ENCODE measurements at regions not wholly inside any gene's neighbourhood (a gene's known extent, or its start where the extent isn't known, plus 50 kb on each side); places are given as distances from the start of the nearest gene placed in this dataset.

DNA sequence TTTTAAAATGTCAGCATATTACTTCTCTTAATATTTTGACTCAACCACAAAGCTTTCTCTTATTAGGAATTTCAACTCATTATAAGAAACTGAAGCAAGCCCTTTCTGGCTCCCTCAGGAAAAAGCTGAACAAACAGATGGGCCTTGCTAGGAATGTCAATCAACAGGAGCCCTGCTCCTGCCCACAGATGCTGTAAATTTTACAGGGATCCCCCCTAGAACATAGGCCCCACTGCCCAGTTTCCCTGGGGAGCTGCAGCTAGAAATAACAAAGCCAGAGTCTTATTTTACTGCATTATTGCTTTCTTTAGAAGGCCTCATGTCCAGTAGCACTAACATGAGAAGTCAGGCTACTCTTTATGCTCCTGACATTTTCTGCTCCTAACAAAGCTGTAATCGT, 103.8 kb downstream of the PCSK1 start:
- TF ChIP-seq EP300 (IDR thresholded peaks at IDR 0.05) (no peak), POLR2A (IDR thresholded peaks at IDR 0.05) (no peak), POLR2AphosphoS5 (IDR thresholded peaks at IDR 0.05) (no peak)
- TF ChIP-seq, protein P1, sequence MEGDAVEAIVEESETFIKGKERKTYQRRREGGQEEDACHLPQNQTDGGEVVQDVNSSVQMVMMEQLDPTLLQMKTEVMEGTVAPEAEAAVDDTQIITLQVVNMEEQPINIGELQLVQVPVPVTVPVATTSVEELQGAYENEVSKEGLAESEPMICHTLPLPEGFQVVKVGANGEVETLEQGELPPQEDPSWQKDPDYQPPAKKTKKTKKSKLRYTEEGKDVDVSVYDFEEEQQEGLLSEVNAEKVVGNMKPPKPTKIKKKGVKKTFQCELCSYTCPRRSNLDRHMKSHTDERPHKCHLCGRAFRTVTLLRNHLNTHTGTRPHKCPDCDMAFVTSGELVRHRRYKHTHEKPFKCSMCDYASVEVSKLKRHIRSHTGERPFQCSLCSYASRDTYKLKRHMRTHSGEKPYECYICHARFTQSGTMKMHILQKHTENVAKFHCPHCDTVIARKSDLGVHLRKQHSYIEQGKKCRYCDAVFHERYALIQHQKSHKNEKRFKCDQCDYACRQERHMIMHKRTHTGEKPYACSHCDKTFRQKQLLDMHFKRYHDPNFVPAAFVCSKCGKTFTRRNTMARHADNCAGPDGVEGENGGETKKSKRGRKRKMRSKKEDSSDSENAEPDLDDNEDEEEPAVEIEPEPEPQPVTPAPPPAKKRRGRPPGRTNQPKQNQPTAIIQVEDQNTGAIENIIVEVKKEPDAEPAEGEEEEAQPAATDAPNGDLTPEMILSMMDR (IDR thresholded peaks at IDR 0.05) = no peak
- H3K27me3 ChIP-seq = no peaks in the 10 kb centered on the region
- no peaks in the 10 kb centered on the region for H3K9me3 ChIP-seq
- H3K27ac ChIP-seq = no peak overlapping the region
- H3K4me3 ChIP-seq = no peak overlapping the region
- no peaks in the 10 kb centered on the region for H3K36me3 ChIP-seq
- H3K4me1 ChIP-seq = peaks cover 0 to 22% (median 0%) of the 10 kb centered on the region in 3 donors
- WGBS, 2 donors (ENCODE audit: low coverage in 1 of 2) = 67 to 100% methylated on average over 1 of the region's 1 CpG
- ATAC-seq = no peak

DNA sequence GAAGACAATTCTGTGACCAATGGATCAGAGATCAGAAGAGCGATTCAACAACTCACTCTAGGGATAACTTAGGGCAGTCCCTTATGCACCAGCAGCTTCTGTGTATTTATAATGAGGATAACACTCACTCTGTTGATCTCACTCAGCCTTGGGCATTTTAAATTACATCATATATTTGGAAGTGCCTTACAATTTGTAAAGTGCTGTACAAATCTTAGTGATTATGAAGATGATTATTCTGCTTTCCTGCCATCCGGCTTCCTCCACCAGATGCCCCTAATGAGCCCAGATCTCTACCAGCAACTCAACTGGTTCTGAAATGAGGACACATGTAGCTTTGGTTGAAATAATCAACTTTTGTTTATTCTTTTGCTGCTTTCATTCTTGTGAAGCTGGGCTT, 105.3 kb downstream of the PCSK1 start:
- no peak for ATAC-seq
- Histone ChIP-seq H3K27me3 (no peaks in the 10 kb centered on the region), H3K36me3 (no peaks in the 10 kb centered on the region), H3K4me3 (no peak overlapping the region), H3K27ac (no peak overlapping the region), H3K4me1 (peaks cover 0 to 12% (median 0%) of the 10 kb centered on the region in 3 donors), H3K9me3 (no peaks in the 10 kb centered on the region)
- 84 to 92% methylated on average over 2 of the region's 2 CpGs for WGBS, 2 donors (ENCODE audit: low coverage in 1 of 2)
- TF ChIP-seq, protein P1 (IDR thresholded peaks at IDR 0.05) = no peak
- TF ChIP-seq POLR2AphosphoS5 (IDR thresholded peaks at IDR 0.05) (no peak), EP300 (IDR thresholded peaks at IDR 0.05) (no peak), POLR2A (IDR thresholded peaks at IDR 0.05) (no peak)

DNA sequence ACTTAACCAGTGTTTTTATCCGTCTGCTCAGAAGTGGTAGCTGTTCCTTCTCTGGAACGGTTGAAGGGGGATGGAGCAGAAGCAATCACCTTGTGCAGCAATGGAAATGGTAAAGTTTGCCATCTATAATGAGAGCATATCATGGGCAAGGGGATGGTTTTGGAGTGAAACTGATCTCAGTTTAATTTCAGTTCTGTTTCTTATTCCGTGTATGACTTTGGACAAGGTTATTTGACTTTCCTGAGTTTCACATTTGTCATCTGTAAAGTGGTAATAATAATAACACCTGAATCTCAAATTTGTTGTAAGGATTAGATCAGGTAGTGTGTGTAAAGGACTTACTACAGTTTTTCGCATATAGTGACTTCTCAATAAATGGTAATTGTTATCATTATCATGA, 106.1 kb downstream of the PCSK1 start:
- no peak for ATAC-seq
- WGBS, 2 donors (ENCODE audit: low coverage in 1 of 2) = 83 to 96% methylated on average over 4 of the region's 4 CpGs
- Histone ChIP-seq H3K27me3 (no peaks in the 10 kb centered on the region), H3K4me1 (peaks cover 0 to 11% (median 0%) of the 10 kb centered on the region in 3 donors), H3K27ac (no peak overlapping the region), H3K36me3 (no peaks in the 10 kb centered on the region), H3K4me3 (no peak overlapping the region), H3K9me3 (no peaks in the 10 kb centered on the region)
- TF ChIP-seq, protein P1 (IDR thresholded peaks at IDR 0.05) = no peak
- TF ChIP-seq POLR2AphosphoS5 (IDR thresholded peaks at IDR 0.05) (no peak), POLR2A (IDR thresholded peaks at IDR 0.05) (no peak), EP300 (IDR thresholded peaks at IDR 0.05) (no peak)

DNA sequence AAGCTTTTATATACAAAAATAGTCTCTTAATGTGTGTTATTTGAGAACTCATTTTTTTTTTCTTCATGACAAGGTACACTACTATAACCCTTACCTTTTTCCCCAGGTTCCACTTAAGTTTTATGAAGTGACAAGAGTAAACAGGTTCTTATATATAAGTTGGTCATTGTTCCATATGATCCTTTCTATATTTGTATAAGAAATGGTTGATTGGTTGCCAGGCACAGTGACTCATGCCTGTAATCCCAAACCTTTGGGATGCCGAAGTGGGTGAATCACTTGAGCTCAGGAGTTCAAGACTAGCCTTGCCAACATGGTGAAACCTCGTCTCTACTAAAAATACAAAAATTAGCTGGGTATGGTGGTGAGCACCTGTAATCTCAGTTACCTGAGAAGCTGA, 108.3 kb downstream of the PCSK1 start:
- H3K27me3 ChIP-seq = no peaks in the 10 kb centered on the region
- H3K4me3 ChIP-seq = no peak overlapping the region
- WGBS, 2 donors (ENCODE audit: low coverage in 1 of 2) = 53 to 57% methylated on average over 1 to 2 of the region's 2 CpGs
- no peaks in the 10 kb centered on the region for H3K36me3 ChIP-seq
- no peaks in the 10 kb centered on the region for H3K4me1 ChIP-seq
- H3K9me3 ChIP-seq = no peaks in the 10 kb centered on the region
- no peak for ATAC-seq
- no peak overlapping the region for H3K27ac ChIP-seq
- TF ChIP-seq EP300 (IDR thresholded peaks at IDR 0.05) = no peak
- TF ChIP-seq POLR2AphosphoS5 (IDR thresholded peaks at IDR 0.05) = no peak
- TF ChIP-seq POLR2A (IDR thresholded peaks at IDR 0.05) = no peak
- TF ChIP-seq, protein P1 (IDR thresholded peaks at IDR 0.05) = no peak

DNA sequence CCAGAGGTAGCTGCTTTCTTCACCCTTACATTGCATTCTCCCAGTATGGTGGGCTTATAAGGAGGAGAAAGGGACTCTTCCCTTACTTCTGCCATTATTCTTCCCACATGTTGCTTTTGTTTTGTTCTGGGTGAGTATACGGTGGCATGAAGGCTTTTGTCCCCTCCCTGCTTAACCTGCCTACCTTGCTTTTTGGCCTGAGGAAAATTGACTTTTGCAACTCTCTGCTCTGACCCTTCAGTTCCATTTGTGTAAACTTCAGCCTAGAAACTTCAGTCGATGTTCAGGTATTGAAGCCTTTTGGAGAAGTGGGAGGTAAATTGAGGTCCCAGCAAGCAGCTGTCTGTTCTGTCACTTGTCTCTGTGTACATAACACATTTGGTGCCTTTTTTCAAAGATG, 110.2 kb downstream of the PCSK1 start:
- Histone ChIP-seq H3K27me3 (no peaks in the 10 kb centered on the region), H3K27ac (no peak overlapping the region), H3K9me3 (no peaks in the 10 kb centered on the region), H3K36me3 (no peaks in the 10 kb centered on the region), H3K4me3 (no peak overlapping the region), H3K4me1 (no peaks in the 10 kb centered on the region)
- 57 to 67% methylated on average over 2 of the region's 2 CpGs for WGBS, 2 donors (ENCODE audit: low coverage in 1 of 2)
- TF ChIP-seq, protein P1 (IDR thresholded peaks at IDR 0.05) = no peak
- TF ChIP-seq EP300 (IDR thresholded peaks at IDR 0.05) = no peak
- no peak for TF ChIP-seq POLR2A (IDR thresholded peaks at IDR 0.05)
- no peak for TF ChIP-seq POLR2AphosphoS5 (IDR thresholded peaks at IDR 0.05)
- no peak for ATAC-seq

Data from gastroesophageal sphincter (tissue), 4 donors.